H1 (cell line): ENCODE measurements at regions not wholly inside any gene's neighbourhood (a gene's known extent, or its start where the extent isn't known, plus 50 kb on each side); places are given as distances from the start of the nearest gene placed in this dataset.

Experiments
- CTCF ChIA-PET: fragments of 300-600 bp; sonication (Branson Sonifier 250); formaldehyde crosslinking; loops from one replicate; lab custom pipeline; 2021; ENCODE audit not compliant: partially characterized antibody; lab: Charles Lee
- POLR2A ChIA-PET: fragments of 300-600 bp; sonication (Branson Sonifier 250); formaldehyde crosslinking; loops from one replicate; lab custom pipeline; 2021; ENCODE audit warnings: inconsistent platforms; ENCODE audit not compliant: partially characterized antibody; lab: Charles Lee
- DNase-seq, 2 experiments: peaks; one replicate each; pipeline versions ENCODE4 v3.0.0 to v3.0.0-alpha.2; 2010 to 2022; ENCODE audit warnings: low spot score in 2 of 2, low read depth in 1 of 2, mixed read lengths in 1 of 2
- FAIRE-seq: peaks from 2 replicates; lab custom pipeline; 2011; peaks lifted over from hg19 to GRCh38; lab: Jason Lieb, UNC
- H2AFZ ChIP-seq: 2 replicates; pipeline ENCODE4 v1.8.1; 2012; ENCODE audit warnings: low read length, inconsistent platforms
- H2AK5ac ChIP-seq: 2 replicates; pipeline ENCODE4 v1.6.1; 2013; ENCODE audit warnings: low read depth, low read length
- H2BK120ac ChIP-seq: replicated peaks from 2 replicates; pipeline ENCODE3; 2013; ENCODE audit warnings: low read depth, low read length, inconsistent platforms
- H2BK12ac ChIP-seq: 2 replicates; pipeline ENCODE4 v1.6.1; 2013; ENCODE audit warnings: low read depth, low read length
- H2BK15ac ChIP-seq: 2 replicates; pipeline ENCODE4 v1.6.1; 2013; ENCODE audit warnings: low read length
- H2BK20ac ChIP-seq: 2 replicates; pipeline ENCODE4 v1.6.1; 2013; ENCODE audit warnings: low read length
- H2BK5ac ChIP-seq: 2 replicates; pipeline ENCODE4 v1.6.1; 2013; ENCODE audit warnings: low read depth, low read length
- H3K14ac ChIP-seq: 2 replicates; pipeline ENCODE4 v1.6.1; 2013; ENCODE audit warnings: inconsistent platforms; ENCODE audit not compliant: insufficient read length
- H3K18ac ChIP-seq: 2 replicates; pipeline ENCODE4 v1.6.1; 2013; ENCODE audit warnings: low read length; ENCODE audit errors: extremely low read depth
- H3K23ac ChIP-seq: 2 replicates; pipeline ENCODE4 v1.6.1; 2013; ENCODE audit warnings: inconsistent platforms; ENCODE audit not compliant: insufficient read length
- H3K23me2 ChIP-seq: 2 replicates; pipeline ENCODE4 v1.6.1; 2013; ENCODE audit warnings: low read depth, low read length
- H3K27ac ChIP-seq: 2 replicates; pipeline ENCODE4 v1.6.1; 2011; ENCODE audit warnings: low read depth, low read length, inconsistent platforms
- H3K27me3 ChIP-seq, 4 experiments: replicated peaks in 1 of 4; 1 replicate in 1 of 4; 2 replicates in 3 of 4; pipeline versions ENCODE4 v1.6.1 to v1.8.1; 2011 to 2013; ENCODE audit warnings: low read length in 3 of 4, mild to moderate bottlenecking in 3 of 4, inconsistent platforms in 2 of 4, mixed read lengths in 2 of 4, moderate library complexity in 1 of 4; ENCODE audit not compliant: control insufficient read depth in 3 of 4, insufficient read depth in 3 of 4; ENCODE audit errors: extremely low read depth in 1 of 4
- H3K36me3 ChIP-seq, 4 experiments: 2 replicates each; pipeline versions ENCODE4 v1.6.1 to v1.8.1; 2011 to 2013; ENCODE audit warnings: mild to moderate bottlenecking in 4 of 4, low read length in 3 of 4, moderate library complexity in 2 of 4, control low read depth in 1 of 4, inconsistent platforms in 1 of 4; ENCODE audit not compliant: insufficient read depth in 4 of 4, control insufficient read depth in 2 of 4
- H3K4ac ChIP-seq: replicated peaks from 2 replicates; pipeline ENCODE3; 2013; ENCODE audit warnings: low read length, low read depth, mixed read lengths, inconsistent platforms; ENCODE audit not compliant: insufficient read length
- H3K4me1 ChIP-seq, 4 experiments: replicated peaks in 1 of 4; 1 replicate in 1 of 4; 2 replicates in 3 of 4; pipeline versions ENCODE4 v1.6.1 to v1.8.1; 2011 to 2013; ENCODE audit warnings: low read length in 3 of 4, inconsistent platforms in 2 of 4, mixed read lengths in 1 of 4; ENCODE audit not compliant: insufficient read depth in 4 of 4, control insufficient read depth in 3 of 4
- H3K4me2 ChIP-seq, 2 experiments: 2 replicates each; pipeline versions ENCODE4 v1.6.1 to v1.8.1; 2011 to 2013; ENCODE audit warnings: low read depth in 2 of 2, low read length in 2 of 2, control low read depth in 1 of 2, inconsistent platforms in 1 of 2, mild to moderate bottlenecking in 1 of 2; ENCODE audit not compliant: insufficient read depth in 1 of 2
- H3K4me3 ChIP-seq, 4 experiments: fragments of 200-600, 300-600 bp in 1 of 4; sonication (generic), shearing (Covaris generic), sonication (Bioruptor Twin) in 1 of 4; 2 replicates each; pipeline versions ENCODE4 v1.5.1 to v1.8.1; 2011 to 2016; ENCODE audit warnings: low read length in 4 of 4, low read depth in 3 of 4, control low read depth in 2 of 4, inconsistent platforms in 2 of 4, mild to moderate bottlenecking in 2 of 4, mixed read lengths in 1 of 4, moderate library complexity in 1 of 4; ENCODE audit not compliant: insufficient read depth in 2 of 4; ENCODE audit errors: extremely low read depth in 1 of 4
- H3K56ac ChIP-seq: replicated peaks from 2 replicates; pipeline ENCODE3; 2013; ENCODE audit warnings: low read depth, mild to moderate bottlenecking, mixed read lengths, low read length, inconsistent platforms; ENCODE audit not compliant: insufficient read length
- H3K79me1 ChIP-seq: 2 replicates; pipeline ENCODE4 v1.6.1; 2013; ENCODE audit warnings: low read depth, low read length, control low read depth
- H3K79me2 ChIP-seq, 2 experiments: 2 replicates each; pipeline versions ENCODE4 v1.6.1 to v1.8.1; 2012 to 2013; ENCODE audit warnings: low read length in 2 of 2, mild to moderate bottlenecking in 2 of 2, inconsistent platforms in 1 of 2; ENCODE audit not compliant: insufficient read depth in 2 of 2, control insufficient read depth in 1 of 2
- H3K9ac ChIP-seq, 4 experiments: replicated peaks in 1 of 4; 1 replicate in 1 of 4; 2 replicates in 3 of 4; pipeline versions ENCODE4 v1.6.1 to v1.8.1; 2011 to 2013; ENCODE audit warnings: low read depth in 3 of 4, low read length in 3 of 4, control low read depth in 2 of 4, mild to moderate bottlenecking in 2 of 4, moderate library complexity in 2 of 4, inconsistent platforms in 1 of 4; ENCODE audit errors: extremely low read depth in 1 of 4
- H3K9me3 ChIP-seq, 2 experiments: 2 replicates each; pipeline versions ENCODE4 v1.6.1 to v1.8.1; 2012 to 2013; ENCODE audit warnings: mild to moderate bottlenecking in 2 of 2, moderate library complexity in 2 of 2, control low read depth in 1 of 2, inconsistent platforms in 1 of 2, low read depth in 1 of 2, low read length in 1 of 2, mixed read lengths in 1 of 2; ENCODE audit not compliant: insufficient read depth in 2 of 2
- H4K20me1 ChIP-seq, 2 experiments: replicated peaks in 1 of 2; 2 replicates each; pipeline versions ENCODE3 to v1.8.1; 2011 to 2013; ENCODE audit warnings: inconsistent platforms in 2 of 2, low read length in 2 of 2, mild to moderate bottlenecking in 1 of 2; ENCODE audit not compliant: insufficient read depth in 2 of 2, control insufficient read depth in 1 of 2
- H4K5ac ChIP-seq: 2 replicates; pipeline ENCODE4 v1.6.1; 2013; ENCODE audit warnings: low read length, low read depth, mixed read lengths, inconsistent platforms; ENCODE audit not compliant: insufficient read length
- H4K8ac ChIP-seq: 2 replicates; pipeline ENCODE4 v1.8.0; 2013; ENCODE audit warnings: mild to moderate bottlenecking, moderate library complexity, low read length, inconsistent platforms; ENCODE audit not compliant: insufficient read depth; ENCODE audit errors: extremely low read depth
- H4K91ac ChIP-seq: replicated peaks from 2 replicates; pipeline ENCODE3; 2013; ENCODE audit warnings: low read length, mixed read lengths, inconsistent platforms; ENCODE audit not compliant: insufficient read length
- ASH2L ChIP-seq: fragments of 200-600, 300-600 bp; sonication (generic); IDR thresholded peaks from one replicate; pipeline ENCODE4 v1.7.1; 2017; ENCODE audit warnings: low read length
- CREB1 ChIP-seq: IDR thresholded peaks from 2 replicates; pipeline ENCODE4 v1.6.1; 2012; ENCODE audit warnings: inconsistent platforms
- HDAC2 ChIP-seq, 2 experiments: fragments of 300-600 bp in 1 of 2; sonication (generic) in 1 of 2; IDR thresholded peaks; 2 replicates each; pipeline ENCODE4 v1.6.1; 2011 to 2012; ENCODE audit warnings: low read depth in 2 of 2, low read length in 2 of 2, mild to moderate bottlenecking in 2 of 2, moderate library complexity in 2 of 2, borderline replicate concordance in 1 of 2, inconsistent platforms in 1 of 2
- JUND ChIP-seq: IDR thresholded peaks from 2 replicates; pipeline ENCODE4 v1.6.1; 2011; ENCODE audit warnings: mild to moderate bottlenecking, improper control_type of control experiment, low read length
- POU5F1 ChIP-seq: IDR thresholded peaks from 2 replicates; pipeline ENCODE4 v1.6.1; 2011; ENCODE audit warnings: low read depth, mild to moderate bottlenecking, low read length, moderate library complexity
- RAD21 ChIP-seq, 2 experiments: IDR thresholded peaks in 1 of 2; conservative IDR thresholded peaks in 1 of 2; 2 replicates each; pipeline ENCODE4 v1.6.1; 2011; ENCODE audit warnings: low read depth in 2 of 2, low read length in 2 of 2, improper control_type of control experiment in 1 of 2, inconsistent platforms in 1 of 2, mild to moderate bottlenecking in 1 of 2, moderate library complexity in 1 of 2
- RXRA ChIP-seq: IDR thresholded peaks from 2 replicates; pipeline ENCODE4 v1.6.1; 2011; ENCODE audit warnings: low read depth, mild to moderate bottlenecking, low read length, moderate library complexity; ENCODE audit not compliant: insufficient read depth
- SAP30 ChIP-seq: fragments of 300-600 bp; sonication (generic); IDR thresholded peaks from 2 replicates; pipeline ENCODE4 v1.7.1; 2012; ENCODE audit warnings: low read length, moderate library complexity, mild to moderate bottlenecking, inconsistent platforms; ENCODE audit not compliant: insufficient read depth, insufficient replicate concordance
- SIX5 ChIP-seq: IDR thresholded peaks from 2 replicates; pipeline ENCODE4 v1.6.1; 2011; ENCODE audit warnings: mild to moderate bottlenecking, low read depth, low read length
- TEAD4 ChIP-seq: IDR thresholded peaks from 2 replicates; pipeline ENCODE4 v1.6.1; 2012; ENCODE audit warnings: low read depth, low read length, inconsistent platforms, mixed read lengths
- YY1 ChIP-seq: IDR thresholded peaks from 2 replicates; pipeline ENCODE4 v1.6.1; 2011; ENCODE audit warnings: low read depth, mild to moderate bottlenecking, low read length
- WGBS, 2 experiments: shearing (Covaris generic) in 1 of 2; methylation state at CpG; one replicate each; pipeline versions ENCODE4 v1.1.6 to v1.1.7; 2013 to 2015; ENCODE audit warnings: low lambda C conversion rate in 2 of 2, mixed read lengths in 2 of 2, inconsistent platforms in 1 of 2, low coverage in 1 of 2, missing lambda C conversion rate in 1 of 2; ENCODE audit not compliant: insufficient replicate concordance in 2 of 2, insufficient coverage in 1 of 2, insufficient read length in 1 of 2; ENCODE audit errors: extremely low coverage in 1 of 2, missing lambda C conversion rate in 1 of 2; 5-methylcytosine and 5-hydroxymethylcytosine counted together

- Histone ChIP-seq H3K27ac (no peak overlapping the region), H4K8ac (no peak overlapping the region), H2AK5ac (no peak overlapping the region), H3K4me1 (no peaks in the 10 kb centered on the region), H3K23me2 (no peaks in the 10 kb centered on the region), H2BK12ac (no peak overlapping the region)
- FAIRE-seq = no peak
- TF ChIP-seq HDAC2 (IDR thresholded peaks at IDR 0.05; ENCODE audit: borderline replicate concordance in 1 of 2, low read depth in 2 of 2, low read length in 2 of 2) (no peak), POU5F1 (no peak), JUND (no peak), SAP30 (no peak), YY1 (no peak), SIX5 (no peak), ASH2L (no peak), TEAD4 (no peak), RAD21 (IDR thresholded peaks at IDR 0.05 in 1 of 2, conservative IDR thresholded peaks at IDR 0.05 in 1 of 2; ENCODE audit: low read depth in 2 of 2, low read length in 2 of 2) (no peak), CREB1 (no peak), RXRA (no peak)
- TF ChIP-seq, all 59 proteins: peak for 0
- H3K18ac ChIP-seq = no peak overlapping the region
- WGBS, 2 experiments = 95 to 100% methylated on average over 1 of the region's 1 CpG
- no peak overlapping the region for H3K56ac ChIP-seq
- H3K27me3 ChIP-seq = no peaks in the 10 kb centered on the region
- H3K79me1 ChIP-seq = no peaks in the 10 kb centered on the region
- H3K14ac ChIP-seq = no peak overlapping the region
- no peak overlapping the region for H3K23ac ChIP-seq
- no peak overlapping the region for H3K4ac ChIP-seq
- H3K36me3 ChIP-seq = no peaks in the 10 kb centered on the region
- no peak overlapping the region for H4K5ac ChIP-seq
- no peak overlapping the region for H2BK120ac ChIP-seq
- POLR2A ChIA-PET = no interaction called here
- H3K79me2 ChIP-seq = no peaks in the 10 kb centered on the region
- H2BK15ac ChIP-seq = no peak overlapping the region
- H4K91ac ChIP-seq = no peak overlapping the region
- no peak overlapping the region for H2BK5ac ChIP-seq
- no peak overlapping the region for H3K9ac ChIP-seq
- no peak overlapping the region for H2BK20ac ChIP-seq
- CTCF ChIA-PET = interaction anchor here (1.8 kb wide), 1 partner anchor 19 kb away, joined by 9 read pairs; no protein-coding TSS in a partner anchor
- no peak for DNase-seq
- H3K9me3 ChIP-seq = no peaks in the 10 kb centered on the region
- no peak overlapping the region for H2AFZ ChIP-seq
- H3K4me2 ChIP-seq = no peak overlapping the region
- H4K20me1 ChIP-seq = no peaks in the 10 kb centered on the region
- H3K4me3 ChIP-seq = no peak overlapping the region
Measured at GRCh38 chr5:126695091-126695490, 81.8 kb upstream of the LMNB1 start.
